CD4-positive, alpha-beta memory T cell (primary cell): ENCODE measurements at regions not wholly inside any gene's neighbourhood (a gene's known extent, or its start where the extent isn't known, plus 50 kb on each side); places are given as distances from the start of the nearest gene placed in this dataset.

ENCODE experiments used
- CTCF ChIA-PET: fragments of 350-600 bp; sonication (Branson Sonifier 250); formaldehyde crosslinking; loops from one replicate; lab custom pipeline; 2021; ENCODE audit warnings: inconsistent platforms; ENCODE audit not compliant: partially characterized antibody; lab: Charles Lee
- POLR2A ChIA-PET: fragments of 350-600 bp; sonication (Branson Sonifier 250); formaldehyde crosslinking; loops from one replicate; lab custom pipeline; 2021; ENCODE audit not compliant: partially characterized antibody; lab: Charles Lee
- DNase-seq, 5 donors: peaks; one replicate each; pipeline versions ENCODE4 v3.0.0 to v3.0.0-alpha.2; 2020 to 2022; ENCODE audit warnings: mixed read lengths in 1 of 5
- H3K27ac ChIP-seq: one replicate; pipeline ENCODE4 v1.7.0; 2013; ENCODE audit warnings: low read depth, low read length
- H3K27me3 ChIP-seq: 2 replicates; pipeline ENCODE4 v1.7.0; 2013; ENCODE audit warnings: mild to moderate bottlenecking, low read length, moderate library complexity; ENCODE audit not compliant: insufficient read depth
- H3K36me3 ChIP-seq: 2 replicates; pipeline ENCODE4 v1.7.0; 2013; ENCODE audit warnings: mild to moderate bottlenecking, low read length, moderate library complexity; ENCODE audit not compliant: insufficient read depth
- H3K4me1 ChIP-seq: 2 replicates; pipeline ENCODE4 v1.7.0; 2013; ENCODE audit warnings: mild to moderate bottlenecking, low read length, moderate library complexity; ENCODE audit not compliant: insufficient read depth
- H3K4me3 ChIP-seq, 2 donors: one replicate each; pipeline ENCODE4 v1.7.0; 2013; ENCODE audit warnings: low read length in 2 of 2, mild to moderate bottlenecking in 1 of 2
- H3K9me3 ChIP-seq, 2 donors: one replicate each; pipeline ENCODE4 v1.7.0; 2013; ENCODE audit warnings: low read length in 2 of 2, control low read depth in 1 of 2; ENCODE audit not compliant: control insufficient read depth in 1 of 2
- H3K27ac Mint-ChIP-seq, 7 donors: one replicate each; pipeline ENCODE4 v1.8.0; 2020 to 2021; ENCODE audit warnings: mixed read lengths in 7 of 7, mild to moderate bottlenecking in 6 of 7, inconsistent platforms in 3 of 7, moderate library complexity in 3 of 7
- H3K27me3 Mint-ChIP-seq, 2 donors: one replicate each; pipeline ENCODE4 v1.8.0; 2020 to 2021; ENCODE audit warnings: mixed read lengths in 2 of 2
- H3K36me3 Mint-ChIP-seq, 2 donors: one replicate each; pipeline ENCODE4 v1.8.0; 2020 to 2021; ENCODE audit warnings: mixed read lengths in 2 of 2, inconsistent platforms in 1 of 2, mild to moderate bottlenecking in 1 of 2
- H3K4me1 Mint-ChIP-seq, 4 donors: one replicate each; pipeline ENCODE4 v1.8.0; 2020 to 2021; ENCODE audit warnings: mixed read lengths in 4 of 4, mild to moderate bottlenecking in 1 of 4
- H3K4me3 Mint-ChIP-seq, 8 donors: one replicate each; pipeline ENCODE4 v1.8.0; 2020 to 2021; ENCODE audit warnings: mixed read lengths in 8 of 8, mild to moderate bottlenecking in 7 of 8, moderate library complexity in 6 of 8, inconsistent platforms in 3 of 8
- H3K9me3 Mint-ChIP-seq, 8 donors: one replicate each; pipeline ENCODE4 v1.8.0; 2020 to 2021; ENCODE audit warnings: mixed read lengths in 8 of 8, mild to moderate bottlenecking in 5 of 8, inconsistent platforms in 3 of 8, moderate library complexity in 1 of 8
- intact Hi-C: fragments of 100-400 bp; cut with micrococcal nuclease; formaldehyde crosslinking; loops from one replicate; pipeline ENCODE4 v1.15.1; 2023

DNA sequence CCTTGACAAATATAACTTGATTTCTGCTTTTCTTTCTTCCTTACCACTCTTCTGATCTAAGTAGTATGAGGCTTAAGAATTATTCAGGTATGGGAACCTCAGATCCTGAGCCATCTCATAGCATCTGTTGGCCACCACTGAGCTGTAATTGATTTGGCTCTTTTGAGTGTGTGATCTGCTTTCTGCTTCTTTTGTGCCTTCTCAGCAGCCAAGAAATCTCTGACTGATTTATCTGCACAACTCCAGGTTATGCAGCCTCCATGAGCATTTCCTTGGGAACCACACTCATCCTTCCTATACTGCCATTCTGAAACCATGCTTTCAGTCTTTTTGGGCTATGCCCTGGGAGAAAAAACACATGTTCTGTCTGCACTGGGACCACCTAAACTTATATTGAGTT lies 178.0 kb upstream of the FAM3C start:
- H3K9me3 Mint-ChIP-seq: peaks cover 0 to 2% (median 0%) of the 10 kb centered on the region in 8 donors
- Histone ChIP-seq H3K9me3 (no peaks in the 10 kb centered on the region), H3K27ac (no peak overlapping the region), H3K4me1 (no peaks in the 10 kb centered on the region), H3K27me3 (no peaks in the 10 kb centered on the region), H3K4me3 (no peak overlapping the region), H3K36me3 (no peaks in the 10 kb centered on the region)
- no peaks in the 10 kb centered on the region for H3K36me3 Mint-ChIP-seq
- H3K4me1 Mint-ChIP-seq: no peaks in the 10 kb centered on the region
- intact Hi-C loops: no loop called here
- CTCF ChIA-PET: no interaction called here
- POLR2A ChIA-PET: no interaction called here
- no peak for DNase-seq
- peaks cover 4 to 17% of the 10 kb centered on the region in 2 donors for H3K27me3 Mint-ChIP-seq
- H3K4me3 Mint-ChIP-seq: no peak overlapping the region
- no peak overlapping the region for H3K27ac Mint-ChIP-seq

DNA sequence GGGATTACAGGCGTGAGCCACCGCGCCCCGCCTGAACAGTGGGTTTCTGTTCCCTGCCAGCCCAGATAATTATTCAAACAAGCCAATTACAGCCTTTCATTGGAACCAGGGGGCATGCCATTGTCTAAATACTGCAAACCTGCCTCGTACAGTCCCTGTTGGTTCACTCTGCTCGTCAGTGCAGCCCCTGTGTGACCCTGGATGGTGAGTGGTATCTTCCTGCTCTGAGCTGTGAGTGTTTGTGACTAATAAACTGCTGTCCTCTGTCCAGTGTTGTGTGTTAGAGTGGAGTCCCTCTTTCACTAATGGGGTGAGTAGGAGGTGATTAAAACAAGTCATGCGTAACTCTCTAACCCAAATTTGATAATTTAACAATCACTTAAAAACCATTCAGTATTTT lies 176.5 kb upstream of the FAM3C start:
- intact Hi-C loops: no loop called here
- ChIA-PET CTCF (no interaction called here), POLR2A (no interaction called here)
- Mint-ChIP-seq H3K4me3 (no peak overlapping the region), H3K9me3 (peaks cover 0 to 2% (median 0%) of the 10 kb centered on the region in 8 donors), H3K27me3 (peaks cover 3 to 17% of the 10 kb centered on the region in 2 donors), H3K27ac (no peak overlapping the region), H3K36me3 (no peaks in the 10 kb centered on the region), H3K4me1 (no peaks in the 10 kb centered on the region)
- Histone ChIP-seq H3K27me3 (no peaks in the 10 kb centered on the region), H3K27ac (no peak overlapping the region), H3K9me3 (no peaks in the 10 kb centered on the region), H3K36me3 (no peaks in the 10 kb centered on the region), H3K4me3 (no peak overlapping the region), H3K4me1 (no peaks in the 10 kb centered on the region)
- DNase-seq: no peak

DNA sequence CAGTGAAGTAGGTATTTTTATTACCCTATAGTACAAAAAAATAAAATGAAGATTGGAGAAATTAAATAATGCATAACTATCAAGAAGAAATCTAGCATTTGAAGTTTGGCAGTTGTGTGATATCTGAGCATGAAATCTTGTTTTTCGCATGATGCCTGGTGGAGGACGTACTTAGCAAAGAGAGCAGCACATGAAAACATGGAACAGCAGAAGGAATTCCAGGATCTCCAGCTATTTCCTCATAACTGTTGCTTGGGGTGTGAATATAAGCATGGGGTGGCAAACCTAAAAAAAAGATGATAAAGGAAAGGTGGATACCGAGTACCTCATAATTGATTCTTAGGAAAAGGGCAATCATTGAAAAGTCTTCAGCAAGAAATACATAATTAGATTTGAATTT lies 174.3 kb upstream of the FAM3C start:
- CTCF ChIA-PET: no interaction called here
- intact Hi-C loops: no loop called here
- no peaks in the 10 kb centered on the region for H3K36me3 Mint-ChIP-seq

DNA sequence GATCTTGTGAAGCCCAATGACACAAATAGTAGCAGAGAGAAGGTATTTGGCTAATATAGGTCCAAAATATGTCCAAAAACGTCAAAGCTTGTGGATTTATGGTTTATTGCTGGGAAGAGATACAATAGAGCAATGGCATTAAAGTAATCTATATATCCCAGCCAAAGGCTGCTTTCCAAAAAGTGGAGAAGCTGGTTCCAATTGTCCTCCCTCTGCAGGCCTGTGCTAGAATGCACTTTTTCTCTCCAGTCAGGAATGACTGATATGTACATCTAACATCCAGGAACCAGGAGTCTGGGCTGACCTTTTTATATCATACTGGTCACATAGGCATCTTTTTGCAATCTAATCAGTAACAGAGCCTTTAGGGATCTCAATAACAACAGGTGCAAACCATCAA lies 167.1 kb upstream of the FAM3C start:
- H3K9me3 ChIP-seq: no peaks in the 10 kb centered on the region
- peaks cover 0 to 4% of the 10 kb centered on the region in 2 donors for H3K27me3 Mint-ChIP-seq
- intact Hi-C loops: no loop called here
- ChIA-PET POLR2A (no interaction called here), CTCF (no interaction called here)
- H3K4me3 Mint-ChIP-seq: no peak overlapping the region
- DNase-seq: no peak
- H3K27me3 ChIP-seq: no peaks in the 10 kb centered on the region
- H3K27ac ChIP-seq: no peak overlapping the region
- H3K36me3 Mint-ChIP-seq: no peaks in the 10 kb centered on the region
- no peak overlapping the region for H3K27ac Mint-ChIP-seq
- no peaks in the 10 kb centered on the region for H3K9me3 Mint-ChIP-seq
- no peaks in the 10 kb centered on the region for H3K4me1 ChIP-seq
- no peaks in the 10 kb centered on the region for H3K36me3 ChIP-seq
- no peaks in the 10 kb centered on the region for H3K4me1 Mint-ChIP-seq
- no peak overlapping the region for H3K4me3 ChIP-seq

More for the DNA sequence above, 174.3 kb upstream of the FAM3C start:
- H3K9me3 Mint-ChIP-seq: no peaks in the 10 kb centered on the region
- H3K9me3 ChIP-seq: no peaks in the 10 kb centered on the region
- no peak overlapping the region for H3K27ac Mint-ChIP-seq
- no peaks in the 10 kb centered on the region for H3K27me3 ChIP-seq
- H3K4me1 ChIP-seq: no peaks in the 10 kb centered on the region
- peaks cover 0 to 10% of the 10 kb centered on the region in 2 donors for H3K27me3 Mint-ChIP-seq
- no peak for DNase-seq
- no peak overlapping the region for H3K27ac ChIP-seq
- POLR2A ChIA-PET: no interaction called here
- no peaks in the 10 kb centered on the region for H3K36me3 ChIP-seq
- no peak overlapping the region for H3K4me3 ChIP-seq
- no peak overlapping the region for H3K4me3 Mint-ChIP-seq
- H3K4me1 Mint-ChIP-seq: no peaks in the 10 kb centered on the region

DNA sequence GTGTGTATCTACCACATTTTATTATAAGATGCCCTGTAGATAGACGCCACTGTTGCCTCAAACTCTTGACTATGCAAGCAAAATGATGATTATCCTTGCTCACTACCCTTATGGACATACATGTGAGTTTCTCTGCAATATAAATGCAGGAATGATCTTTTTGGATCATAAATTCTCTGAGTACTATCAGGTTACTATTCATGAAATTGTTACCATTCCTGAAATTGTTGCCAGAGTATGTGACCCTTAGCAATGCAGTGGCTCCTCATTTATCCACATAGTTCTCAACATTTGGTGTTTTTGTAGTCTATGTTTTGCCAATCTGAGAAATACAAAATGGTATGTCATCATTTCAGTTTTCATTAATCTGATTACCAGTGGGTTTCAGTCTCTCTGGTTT lies 166.2 kb upstream of the FAM3C start:
- Histone ChIP-seq H3K4me1 (no peaks in the 10 kb centered on the region), H3K9me3 (no peaks in the 10 kb centered on the region), H3K36me3 (no peaks in the 10 kb centered on the region), H3K4me3 (no peak overlapping the region), H3K27ac (no peak overlapping the region), H3K27me3 (no peaks in the 10 kb centered on the region)
- no peaks in the 10 kb centered on the region for H3K4me1 Mint-ChIP-seq
- no peaks in the 10 kb centered on the region for H3K9me3 Mint-ChIP-seq
- H3K27ac Mint-ChIP-seq: no peak overlapping the region
- peaks cover 0 to 4% of the 10 kb centered on the region in 2 donors for H3K27me3 Mint-ChIP-seq
- POLR2A ChIA-PET: no interaction called here
- no peaks in the 10 kb centered on the region for H3K36me3 Mint-ChIP-seq
- H3K4me3 Mint-ChIP-seq: no peak overlapping the region
- intact Hi-C loops: no loop called here
- no peak for DNase-seq
- CTCF ChIA-PET: no interaction called here

DNA sequence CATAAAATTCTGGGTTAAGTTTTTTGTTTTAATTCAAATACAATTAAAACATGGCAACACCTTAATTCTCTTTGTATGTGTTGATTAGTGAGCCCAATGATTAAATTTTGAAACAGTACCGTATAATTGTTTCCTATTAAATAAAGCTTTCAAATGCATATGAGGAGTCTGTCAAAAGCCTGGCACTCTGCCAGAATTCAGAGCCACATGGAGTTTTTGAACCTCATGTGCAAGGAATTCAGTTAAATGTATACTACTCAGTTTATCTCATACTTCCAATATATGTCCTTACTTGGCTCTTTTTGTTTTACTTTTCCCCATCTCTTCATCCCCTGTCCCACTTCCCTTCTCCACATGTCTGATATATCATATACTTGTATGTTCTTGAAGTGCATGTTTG lies 165.6 kb upstream of the FAM3C start:
- no peak overlapping the region for H3K4me3 Mint-ChIP-seq
- no peak overlapping the region for H3K27ac ChIP-seq
- H3K9me3 Mint-ChIP-seq: no peaks in the 10 kb centered on the region
- intact Hi-C loops: no loop called here
- H3K4me1 ChIP-seq: no peaks in the 10 kb centered on the region
- DNase-seq: no peak
- H3K36me3 Mint-ChIP-seq: no peaks in the 10 kb centered on the region
- H3K27me3 ChIP-seq: no peaks in the 10 kb centered on the region
- no peaks in the 10 kb centered on the region for H3K36me3 ChIP-seq
- no peaks in the 10 kb centered on the region for H3K9me3 ChIP-seq
- peaks cover 0 to 4% of the 10 kb centered on the region in 2 donors for H3K27me3 Mint-ChIP-seq
- H3K4me3 ChIP-seq: no peak overlapping the region
- ChIA-PET POLR2A (no interaction called here), CTCF (no interaction called here)
- no peaks in the 10 kb centered on the region for H3K4me1 Mint-ChIP-seq
- H3K27ac Mint-ChIP-seq: no peak overlapping the region

DNA sequence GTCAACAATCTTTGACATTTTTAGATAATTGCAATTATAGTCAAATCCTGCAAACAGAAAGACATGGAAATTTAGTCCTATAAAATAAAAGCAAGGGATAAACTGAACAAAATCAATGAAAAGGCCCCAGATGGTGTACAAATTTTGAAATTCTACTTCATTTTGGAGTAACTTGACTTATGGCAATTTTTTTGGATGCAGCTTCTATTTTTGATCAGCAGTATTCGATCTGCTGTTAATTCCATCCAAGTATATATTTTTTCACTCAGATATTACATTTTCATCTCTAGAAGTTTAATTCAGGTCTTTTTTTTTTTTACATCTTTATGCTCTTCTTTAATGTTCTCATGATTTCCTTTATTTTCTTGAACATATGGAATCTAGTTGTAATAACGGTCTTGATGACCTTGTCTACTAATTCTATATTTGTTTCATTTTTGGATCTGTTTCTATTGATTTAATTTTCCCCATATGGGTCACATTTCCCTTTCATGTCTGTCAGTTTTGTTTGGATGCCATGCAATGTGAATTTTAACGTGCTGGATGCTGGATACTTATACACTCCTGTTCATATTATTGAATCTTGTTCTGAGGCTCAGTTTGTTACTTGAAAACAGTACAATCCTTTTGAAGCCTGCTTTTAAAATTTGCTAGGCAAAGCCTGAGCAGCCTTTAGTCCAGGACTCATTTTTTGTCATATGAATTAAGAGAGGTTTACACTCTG lies 164.3 kb upstream of the FAM3C start:
- Mint-ChIP-seq H3K27me3 (peaks cover 0 to 8% of the 10 kb centered on the region in 2 donors), H3K4me1 (no peaks in the 10 kb centered on the region), H3K27ac (no peak overlapping the region), H3K4me3 (no peak overlapping the region), H3K36me3 (no peaks in the 10 kb centered on the region), H3K9me3 (no peaks in the 10 kb centered on the region)
- intact Hi-C loops: no loop called here
- H3K36me3 ChIP-seq: no peaks in the 10 kb centered on the region
- H3K4me3 ChIP-seq: no peak overlapping the region
- no peaks in the 10 kb centered on the region for H3K27me3 ChIP-seq
- CTCF ChIA-PET: no interaction called here
- no peaks in the 10 kb centered on the region for H3K9me3 ChIP-seq
- no peaks in the 10 kb centered on the region for H3K4me1 ChIP-seq
- POLR2A ChIA-PET: no interaction called here
- H3K27ac ChIP-seq: no peak overlapping the region
- no peak for DNase-seq
